Left kidney (tissue), 1 donor: ENCODE measurements at regions not wholly inside any gene's neighbourhood (a gene's known extent, or its start where the extent isn't known, plus 50 kb on each side); places are given as distances from the start of the nearest gene placed in this dataset.

Source experiments
- DNase-seq: peaks from one replicate; pipeline ENCODE4 v3.0.0-alpha.2; 2013

GRCh38 chr13:47511647-47512046 is 489.4 kb downstream of the SUCLA2 start:
- no peak for DNase-seq

- no peak for DNase-seq
Observed at GRCh38 chr13:47508527-47509228, 492.4 kb downstream of the SUCLA2 start.

GRCh38 chr13:47503475-47503874 is 497.6 kb downstream of the SUCLA2 start:
- DNase-seq = no peak

GRCh38 chr13:47502166-47502565 is 498.9 kb downstream of the SUCLA2 start:
- DNase-seq = no peak

- DNase-seq = peak; percentile 4
Observed at GRCh38 chr13:47499358-47500150, 501.5 kb downstream of the SUCLA2 start.

GRCh38 chr13:47484548-47484947 is 516.5 kb downstream of the SUCLA2 start:
- no peak for DNase-seq

- no peak for DNase-seq
Observed at GRCh38 chr13:47481536-47481935, 519.5 kb downstream of the SUCLA2 start.

- no peak for DNase-seq
Observed at GRCh38 chr13:47480951-47481350, 520.1 kb downstream of the SUCLA2 start.

GRCh38 chr13:47480121-47480520 is 521.0 kb downstream of the SUCLA2 start:
- no peak for DNase-seq

- DNase-seq = no peak
Observed at GRCh38 chr13:47478985-47479384, 522.1 kb downstream of the SUCLA2 start.

- DNase-seq = no peak
Observed at GRCh38 chr13:47475441-47475948, 525.6 kb downstream of the SUCLA2 start.

- DNase-seq = no peak
Observed at GRCh38 chr13:47474839-47475238, 526.2 kb downstream of the SUCLA2 start.

GRCh38 chr13:47474326-47474725 is 526.7 kb downstream of the SUCLA2 start:
- DNase-seq = no peak

GRCh38 chr13:47472516-47472915 is 528.6 kb downstream of the SUCLA2 start:
- DNase-seq = no peak

- DNase-seq = no peak
Observed at GRCh38 chr13:47463726-47464125, 537.3 kb downstream of the SUCLA2 start.

- no peak for DNase-seq
Observed at GRCh38 chr13:47463002-47463401, 538.1 kb downstream of the SUCLA2 start.

- no peak for DNase-seq
Observed at GRCh38 chr13:47461816-47462215, 539.3 kb downstream of the SUCLA2 start.

- no peak for DNase-seq
Observed at GRCh38 chr13:47459512-47459911, 541.6 kb downstream of the SUCLA2 start.

- no peak for DNase-seq
Observed at GRCh38 chr13:47457626-47458025, 543.4 kb downstream of the SUCLA2 start.

GRCh38 chr13:47455626-47456025 is 545.4 kb downstream of the SUCLA2 start:
- DNase-seq = no peak

- DNase-seq = no peak
Observed at GRCh38 chr13:47454986-47455385, 546.1 kb downstream of the SUCLA2 start.

- DNase-seq = no peak
Observed at GRCh38 chr13:47437406-47437805, 540.6 kb upstream of the HTR2A start.

- no peak for DNase-seq
Observed at GRCh38 chr13:47433461-47434005, 536.7 kb upstream of the HTR2A start.
